GM12878 (cell line): ENCODE measurements at regions not wholly inside any gene's neighbourhood (a gene's known extent, or its start where the extent isn't known, plus 50 kb on each side); places are given as distances from the start of the nearest gene placed in this dataset.

Source experiments
- TF ChIP-seq, protein P1 (sequence below), 3 experiments: IDR thresholded peaks in 2 of 3; conservative IDR thresholded peaks in 1 of 3; 2 replicates each; pipeline ENCODE4 v1.5.1; 2011; ENCODE audit warnings: low read depth in 3 of 3, low read length in 3 of 3, mild to moderate bottlenecking in 3 of 3, control low read depth in 2 of 3, moderate library complexity in 2 of 3, inconsistent platforms in 1 of 3, mixed read lengths in 1 of 3; ENCODE audit not compliant: control insufficient read depth in 2 of 3, insufficient read depth in 1 of 3; ENCODE audit errors: extremely low read depth in 1 of 3
- TF ChIP-seq, protein P2 (sequence below): fragments of 150-350 bp; IDR thresholded peaks from 2 replicates; pipeline ENCODE4 v1.6.1; 2016; ENCODE audit warnings: low read depth, low read length

DNA sequence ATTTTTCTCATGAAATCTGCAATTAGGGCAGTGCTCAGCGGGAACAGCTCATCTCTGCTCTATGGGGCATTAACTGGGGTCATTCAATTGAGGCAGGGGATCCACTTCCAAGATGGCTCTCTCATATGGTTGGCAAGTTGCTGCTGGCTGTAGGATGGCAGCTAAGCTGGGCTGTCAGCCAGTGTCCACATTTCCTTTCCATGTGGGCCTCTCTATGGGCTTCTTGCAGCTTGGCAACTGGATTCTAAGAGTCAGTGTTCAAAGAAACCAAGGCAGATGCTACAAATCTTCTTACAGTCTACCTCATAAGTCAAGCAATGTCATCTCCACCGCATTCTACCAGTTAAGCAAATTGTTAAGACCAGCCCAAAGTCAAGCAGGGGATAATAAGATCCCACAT, 50.3 kb upstream of the TMCC3 start:
- TF ChIP-seq, protein P1, sequence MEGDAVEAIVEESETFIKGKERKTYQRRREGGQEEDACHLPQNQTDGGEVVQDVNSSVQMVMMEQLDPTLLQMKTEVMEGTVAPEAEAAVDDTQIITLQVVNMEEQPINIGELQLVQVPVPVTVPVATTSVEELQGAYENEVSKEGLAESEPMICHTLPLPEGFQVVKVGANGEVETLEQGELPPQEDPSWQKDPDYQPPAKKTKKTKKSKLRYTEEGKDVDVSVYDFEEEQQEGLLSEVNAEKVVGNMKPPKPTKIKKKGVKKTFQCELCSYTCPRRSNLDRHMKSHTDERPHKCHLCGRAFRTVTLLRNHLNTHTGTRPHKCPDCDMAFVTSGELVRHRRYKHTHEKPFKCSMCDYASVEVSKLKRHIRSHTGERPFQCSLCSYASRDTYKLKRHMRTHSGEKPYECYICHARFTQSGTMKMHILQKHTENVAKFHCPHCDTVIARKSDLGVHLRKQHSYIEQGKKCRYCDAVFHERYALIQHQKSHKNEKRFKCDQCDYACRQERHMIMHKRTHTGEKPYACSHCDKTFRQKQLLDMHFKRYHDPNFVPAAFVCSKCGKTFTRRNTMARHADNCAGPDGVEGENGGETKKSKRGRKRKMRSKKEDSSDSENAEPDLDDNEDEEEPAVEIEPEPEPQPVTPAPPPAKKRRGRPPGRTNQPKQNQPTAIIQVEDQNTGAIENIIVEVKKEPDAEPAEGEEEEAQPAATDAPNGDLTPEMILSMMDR (IDR thresholded peaks at IDR 0.05 in 2 of 3, conservative IDR thresholded peaks at IDR 0.05 in 1 of 3; ENCODE audit: control insufficient read depth in 2 of 3, extremely low read depth in 1 of 3, insufficient read depth in 1 of 3, low read depth in 3 of 3, low read length in 3 of 3), result no peak
- TF ChIP-seq, protein P2, sequence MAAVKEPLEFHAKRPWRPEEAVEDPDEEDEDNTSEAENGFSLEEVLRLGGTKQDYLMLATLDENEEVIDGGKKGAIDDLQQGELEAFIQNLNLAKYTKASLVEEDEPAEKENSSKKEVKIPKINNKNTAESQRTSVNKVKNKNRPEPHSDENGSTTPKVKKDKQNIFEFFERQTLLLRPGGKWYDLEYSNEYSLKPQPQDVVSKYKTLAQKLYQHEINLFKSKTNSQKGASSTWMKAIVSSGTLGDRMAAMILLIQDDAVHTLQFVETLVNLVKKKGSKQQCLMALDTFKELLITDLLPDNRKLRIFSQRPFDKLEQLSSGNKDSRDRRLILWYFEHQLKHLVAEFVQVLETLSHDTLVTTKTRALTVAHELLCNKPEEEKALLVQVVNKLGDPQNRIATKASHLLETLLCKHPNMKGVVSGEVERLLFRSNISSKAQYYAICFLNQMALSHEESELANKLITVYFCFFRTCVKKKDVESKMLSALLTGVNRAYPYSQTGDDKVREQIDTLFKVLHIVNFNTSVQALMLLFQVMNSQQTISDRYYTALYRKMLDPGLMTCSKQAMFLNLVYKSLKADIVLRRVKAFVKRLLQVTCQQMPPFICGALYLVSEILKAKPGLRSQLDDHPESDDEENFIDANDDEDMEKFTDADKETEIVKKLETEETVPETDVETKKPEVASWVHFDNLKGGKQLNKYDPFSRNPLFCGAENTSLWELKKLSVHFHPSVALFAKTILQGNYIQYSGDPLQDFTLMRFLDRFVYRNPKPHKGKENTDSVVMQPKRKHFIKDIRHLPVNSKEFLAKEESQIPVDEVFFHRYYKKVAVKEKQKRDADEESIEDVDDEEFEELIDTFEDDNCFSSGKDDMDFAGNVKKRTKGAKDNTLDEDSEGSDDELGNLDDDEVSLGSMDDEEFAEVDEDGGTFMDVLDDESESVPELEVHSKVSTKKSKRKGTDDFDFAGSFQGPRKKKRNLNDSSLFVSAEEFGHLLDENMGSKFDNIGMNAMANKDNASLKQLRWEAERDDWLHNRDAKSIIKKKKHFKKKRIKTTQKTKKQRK, result no peak
